Adrenal gland (tissue), 5 donors: ENCODE measurements at regions not wholly inside any gene's neighbourhood (a gene's known extent, or its start where the extent isn't known, plus 50 kb on each side); places are given as distances from the start of the nearest gene placed in this dataset.

Experiments
- CTCF ChIP-seq, 6 experiments: fragments of 450-650 bp in 4 of 6; fragments of 200-600 bp in 2 of 6; sonication (generic) in 1 of 6; IDR thresholded peaks; 1 replicate in 5 of 6; 2 replicates in 1 of 6; pipeline versions ENCODE4 v1.5.1 to v1.8.0; 2016 to 2021; ENCODE audit warnings: antibody characterized with exemption in 6 of 6, mild to moderate bottlenecking in 2 of 6, moderate library complexity in 1 of 6
- POLR2A ChIP-seq, 2 donors: fragments of 450-650 bp; IDR thresholded peaks; one replicate each; pipeline ENCODE4 v1.6.1; 2017; ENCODE audit warnings: antibody characterized with exemption in 2 of 2, mild to moderate bottlenecking in 2 of 2, moderate library complexity in 1 of 2
- donor health status: DM: no; HTN: no; CAD: no.

- TF ChIP-seq CTCF (IDR thresholded peaks at IDR 0.05) (no peak), POLR2A (IDR thresholded peaks at IDR 0.05) (no peak)
Measured at GRCh38 chr2:129438501-129439057, 540.9 kb upstream of the RAB6C start.
